ENCODE measurements at regions not wholly inside any gene's neighbourhood (a gene's known extent, or its start where the extent isn't known, plus 50 kb on each side); places are given as distances from the start of the nearest gene placed in this dataset.

DNA sequence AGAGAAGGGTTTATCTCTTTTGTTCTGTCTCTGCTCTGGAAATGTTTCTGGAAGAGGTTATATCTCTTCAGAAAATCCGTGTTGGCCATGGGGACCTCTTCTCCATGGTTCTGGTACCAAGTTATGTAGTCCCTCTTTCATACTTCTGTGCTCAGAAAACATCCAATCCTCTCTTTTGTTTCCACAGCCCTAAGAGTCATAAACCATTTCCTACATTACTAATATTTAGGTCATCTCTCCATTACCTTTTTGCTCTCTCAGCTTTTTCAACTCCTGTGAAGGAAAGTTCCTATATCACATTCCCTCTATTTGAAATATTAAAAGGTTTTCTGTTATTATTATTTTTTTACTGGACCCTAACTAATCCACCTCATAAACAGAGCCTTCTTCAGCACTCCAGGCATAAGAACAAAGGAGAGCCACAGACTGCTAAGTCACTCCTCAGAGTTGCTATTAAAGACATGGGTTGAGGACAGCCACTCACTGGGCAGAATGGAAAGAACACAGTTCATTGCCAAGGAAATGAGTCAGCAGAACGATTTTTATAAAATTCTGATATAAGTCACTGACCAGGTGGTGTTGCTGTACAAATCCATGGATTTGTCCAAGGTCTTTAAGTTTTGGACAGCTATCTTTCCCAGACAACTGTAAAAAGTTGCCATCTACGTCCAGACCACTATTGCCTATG lies 122.4 kb upstream of the NPY2R start:
- no peak for DNase-seq (ENCODE audit: low read depth)

DNA sequence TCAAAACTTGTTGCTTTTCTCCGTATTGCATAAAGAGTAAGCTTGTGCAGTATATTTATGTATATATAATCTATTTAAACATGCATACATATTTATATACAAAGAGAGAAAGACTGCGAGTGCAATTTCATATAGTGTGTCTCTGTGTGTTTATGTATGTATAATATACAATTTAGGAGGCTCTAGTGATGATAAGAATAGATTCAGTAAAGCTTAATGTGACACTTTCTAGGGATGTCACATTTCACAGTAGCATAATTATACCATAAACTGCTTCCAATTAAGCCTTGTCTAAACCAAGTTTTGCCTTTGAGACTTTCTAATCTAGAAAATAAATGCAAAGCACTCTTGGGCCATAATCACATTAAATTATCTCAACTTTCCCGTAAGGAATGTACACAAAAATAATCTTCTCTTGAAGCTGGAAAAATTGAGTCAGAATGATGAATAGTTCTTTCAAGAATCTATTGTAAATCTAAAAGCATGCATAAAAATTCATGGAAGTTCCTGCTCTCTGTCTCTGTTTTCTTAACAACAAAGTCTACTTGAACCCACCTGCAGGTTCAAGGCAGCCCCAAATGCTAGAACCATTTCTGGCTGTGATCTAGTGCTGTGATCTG lies 114.1 kb upstream of the NPY2R start:
- DNase-seq (ENCODE audit: low read depth), result no peak

DNA sequence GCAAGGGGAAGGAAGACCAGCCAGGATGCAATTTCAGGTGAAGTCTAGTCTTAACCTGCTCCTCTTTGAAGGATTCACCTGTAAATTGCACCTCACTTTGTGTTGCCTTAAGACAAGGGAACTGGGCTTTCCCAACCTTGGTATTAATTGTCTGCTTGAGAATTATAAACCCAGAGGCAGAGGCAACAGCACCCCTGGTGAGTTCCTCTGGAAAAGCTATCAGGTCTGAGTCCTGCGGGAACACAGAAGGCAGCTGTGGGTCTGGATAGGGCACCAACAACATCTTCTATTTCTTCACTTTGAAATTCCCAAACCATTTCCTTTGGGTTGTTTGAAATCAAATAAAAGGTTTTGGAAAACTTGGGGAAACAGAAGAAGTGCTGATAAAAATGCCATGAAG lies 109.2 kb upstream of the NPY2R start:
- no peak for DNase-seq (ENCODE audit: low read depth)

- DNase-seq (ENCODE audit: low read depth), result no peak
Measured at GRCh38 chr4:155106629-155107028, 101.8 kb upstream of the NPY2R start.

DNA sequence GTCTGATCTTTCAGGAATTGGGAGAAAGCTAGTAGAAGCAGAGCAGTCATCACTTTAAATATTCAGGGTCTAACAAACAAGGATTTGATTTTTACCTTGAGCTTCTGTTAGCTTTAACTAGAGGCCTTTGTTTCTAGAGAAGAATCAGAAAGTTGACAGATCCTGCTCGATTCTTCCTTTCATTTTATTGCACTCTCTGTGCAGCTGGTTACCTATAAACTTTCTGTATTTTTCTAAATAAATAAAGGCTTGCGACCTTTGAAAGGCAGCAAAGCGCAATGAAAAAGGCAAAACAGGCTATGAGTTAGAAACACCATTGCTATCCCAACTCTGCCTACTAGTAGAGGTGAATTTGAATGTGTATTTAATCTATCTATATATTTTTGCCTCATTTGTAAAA lies 101.4 kb upstream of the NPY2R start:
- no peak for DNase-seq (ENCODE audit: low read depth)

DNA sequence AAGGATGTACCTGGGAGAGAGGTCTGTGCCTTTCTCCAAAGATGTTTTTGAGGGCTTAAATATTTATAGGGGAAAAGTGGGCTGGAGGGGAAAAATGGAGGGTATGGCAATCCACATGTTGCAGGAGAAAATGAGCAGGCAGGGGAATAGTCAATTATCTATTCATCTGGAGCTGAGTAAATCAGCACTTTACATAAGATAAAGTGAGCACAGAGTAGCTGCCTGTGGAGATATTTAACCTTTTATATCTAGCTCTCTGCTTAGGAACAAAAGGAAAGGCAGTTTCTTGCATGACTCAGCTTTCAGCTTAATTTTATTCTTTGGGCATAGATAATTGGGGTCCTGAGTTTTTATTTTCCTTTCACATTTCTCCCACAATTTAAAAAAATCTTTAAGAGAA lies 93.6 kb upstream of the NPY2R start:
- no peak for DNase-seq (ENCODE audit: low read depth)

- no peak for DNase-seq (ENCODE audit: low read depth)
Measured at GRCh38 chr4:155119006-155119405, 89.4 kb upstream of the NPY2R start.

DNA sequence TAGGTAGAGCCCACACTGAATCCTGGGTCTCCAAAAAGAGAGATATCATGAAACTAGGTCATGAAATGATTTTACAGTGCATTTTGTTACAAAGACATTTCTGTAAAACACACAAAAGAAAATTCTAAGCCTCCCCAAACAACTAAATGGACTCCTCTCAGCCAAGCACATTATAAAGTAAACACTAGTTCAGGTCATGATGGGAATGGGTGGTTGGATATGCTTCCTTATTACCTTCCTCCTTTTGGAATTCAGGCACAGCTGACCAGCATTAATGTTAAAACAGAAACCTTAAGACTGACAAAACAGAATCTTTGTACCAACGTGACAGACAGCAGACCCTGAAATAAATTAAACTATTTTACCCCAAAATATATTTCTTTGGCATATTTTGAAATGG lies 87.9 kb upstream of the NPY2R start:
- DNase-seq (ENCODE audit: low read depth), result no peak

- DNase-seq (ENCODE audit: low read depth), result no peak
Measured at GRCh38 chr4:155122382-155122781, 86.1 kb upstream of the NPY2R start.

- no peak for DNase-seq (ENCODE audit: low read depth)
Measured at GRCh38 chr4:155134136-155134535, 74.3 kb upstream of the NPY2R start.

GRCh38 chr4:155140889-155141288 lies 67.5 kb upstream of the NPY2R start:
- no peak for DNase-seq (ENCODE audit: low read depth)

DNA sequence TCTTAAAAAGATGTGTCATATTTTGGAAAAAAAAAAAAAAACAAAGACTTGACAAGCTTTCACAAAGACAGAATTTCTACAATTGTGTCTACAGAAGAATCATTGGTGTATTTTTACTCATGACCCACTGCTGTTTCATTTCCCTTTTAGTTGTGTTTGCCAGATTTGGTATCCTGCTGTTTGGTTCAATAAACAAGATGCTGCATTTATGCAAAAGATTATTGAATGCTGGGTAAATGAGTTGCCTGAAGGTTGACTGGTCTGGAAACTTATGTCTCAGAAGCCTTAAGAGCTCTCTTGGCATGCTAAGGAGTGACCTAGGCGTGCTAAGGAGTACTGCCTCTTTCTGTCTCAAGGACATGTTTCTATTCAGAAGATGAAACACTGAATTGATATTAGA lies 64.9 kb upstream of the NPY2R start:
- no peak for DNase-seq (ENCODE audit: low read depth)
